HCT116 (cell line): ENCODE measurements at regions not wholly inside any gene's neighbourhood (a gene's known extent, or its start where the extent isn't known, plus 50 kb on each side); places are given as distances from the start of the nearest gene placed in this dataset.

Experiments
- ATAC-seq: fragments of 200-7000 bp; cut with Tn5 transposase; 2 replicates; pipeline ENCODE4 v1.9.1; 2020; ENCODE audit warnings: mild to moderate bottlenecking, moderate library complexity
- BruUV-seq: library from RNA; stranded (reverse); fragments of 400-500 nt; replicated peaks from 2 replicates; lab custom pipeline; 2021; lab: Mats Ljungman, UMichigan
- CTCF ChIA-PET: fragments of 300-600 bp; sonication (Branson Sonifier 250); formaldehyde crosslinking; loops from one replicate; lab custom pipeline; 2021; ENCODE audit warnings: antibody characterized with exemption; lab: Charles Lee
- POLR2A ChIA-PET: fragments of 300-600, 350-600 bp; sonication (Branson Sonifier 250); formaldehyde crosslinking; loops from one replicate; lab custom pipeline; 2021; ENCODE audit warnings: antibody characterized with exemption; lab: Charles Lee
- RAD21 ChIA-PET, 2 experiments: fragments of 300-600 bp; sonication (Branson Sonifier 250); formaldehyde crosslinking; loops; one replicate each; lab custom pipeline; 2023; ENCODE audit warnings: low total read pairs in 2 of 2; ENCODE audit not compliant: uncharacterized antibody in 2 of 2, unreplicated experiment in 2 of 2, low non-redundant PET in 1 of 2; lab: Charles Lee
- DNase-seq: peaks from one replicate; pipeline ENCODE4 v3.0.0-alpha.2; 2010; ENCODE audit warnings: low read depth, low spot score
- H2AFZ ChIP-seq: fragments of 200-600 bp; shearing (Covaris generic), sonication (generic); 2 replicates; pipeline ENCODE4 v1.6.1; 2017; ENCODE audit warnings: low read depth, mixed run types, mixed read lengths, antibody characterized with exemption, low read length; ENCODE audit not compliant: poor library complexity, severe bottlenecking
- H3K27ac ChIP-seq: 2 replicates; pipeline ENCODE4 v1.5.1; 2012; ENCODE audit warnings: low read depth, low read length
- H3K27me3 ChIP-seq: fragments of 200-600 bp; sonication (generic); 2 replicates; pipeline ENCODE4 v1.6.1; 2016; ENCODE audit warnings: mixed run types, low read length, mixed read lengths; ENCODE audit not compliant: insufficient read depth
- H3K36me3 ChIP-seq, 2 experiments: fragments of 200-500 bp in 1 of 2; fragments of 200-600 bp in 1 of 2; sonication (Bioruptor generic) in 1 of 2; sonication (generic) in 1 of 2; 2 replicates each; pipeline versions ENCODE4 v1.5.1 to v1.6.1; 2014 to 2016; ENCODE audit warnings: low read length in 2 of 2, inconsistent platforms in 1 of 2, mixed read lengths in 1 of 2, mixed run types in 1 of 2; ENCODE audit not compliant: insufficient read depth in 2 of 2, control insufficient read depth in 1 of 2
- H3K4me1 ChIP-seq, 2 experiments: fragments of 200-600 bp in 1 of 2; sonication (generic) in 1 of 2; 2 replicates each; pipeline versions ENCODE4 v1.5.1 to v1.6.1; 2012 to 2017; ENCODE audit warnings: low read length in 2 of 2, inconsistent platforms in 1 of 2, mild to moderate bottlenecking in 1 of 2, mixed read lengths in 1 of 2, mixed run types in 1 of 2, moderate library complexity in 1 of 2; ENCODE audit not compliant: insufficient read depth in 2 of 2, control insufficient read depth in 1 of 2
- H3K4me2 ChIP-seq: fragments of 200-600 bp; sonication (generic); 2 replicates; pipeline ENCODE4 v1.6.1; 2017; ENCODE audit warnings: mixed run types, low read length, mixed read lengths
- H3K4me3 ChIP-seq, 2 experiments: fragments of 200-600 bp in 1 of 2; sonication (generic) in 1 of 2; replicated peaks in 1 of 2; 2 replicates each; pipeline ENCODE4 v1.5.1; 2011 to 2016; ENCODE audit warnings: low read length in 2 of 2, control low read depth in 1 of 2, low read depth in 1 of 2, mild to moderate bottlenecking in 1 of 2, mixed read lengths in 1 of 2, mixed run types in 1 of 2
- H3K79me2 ChIP-seq: fragments of 200-600 bp; sonication (generic); 2 replicates; pipeline ENCODE4 v1.6.1; 2017; ENCODE audit warnings: mild to moderate bottlenecking, mixed run types, low read length, moderate library complexity, mixed read lengths; ENCODE audit not compliant: insufficient read depth
- H3K9ac ChIP-seq: fragments of 200-600 bp; sonication (generic); 2 replicates; pipeline ENCODE4 v1.6.1; 2016; ENCODE audit warnings: low read length, mixed read lengths
- H3K9me2 ChIP-seq: fragments of 200-600 bp; sonication (generic), shearing (Covaris generic); 2 replicates; pipeline ENCODE4 v1.6.1; 2017; ENCODE audit warnings: mixed run types, mild to moderate bottlenecking, moderate library complexity; ENCODE audit not compliant: insufficient read depth
- H3K9me3 ChIP-seq, 2 experiments: fragments of 200-500 bp in 1 of 2; fragments of 200-600 bp in 1 of 2; sonication (Bioruptor generic) in 1 of 2; sonication (generic) in 1 of 2; 2 replicates each; pipeline ENCODE4 v1.6.1; 2014 to 2017; ENCODE audit warnings: low read length in 2 of 2, mixed read lengths in 2 of 2, inconsistent platforms in 1 of 2, low read depth in 1 of 2, mild to moderate bottlenecking in 1 of 2, mixed run types in 1 of 2, moderate library complexity in 1 of 2; ENCODE audit not compliant: control insufficient read depth in 1 of 2, insufficient read depth in 1 of 2
- H4K20me1 ChIP-seq: fragments of 200-600 bp; sonication (generic), shearing (Covaris generic); 2 replicates; pipeline ENCODE4 v1.6.1; 2017; ENCODE audit warnings: mixed run types, mild to moderate bottlenecking, moderate library complexity; ENCODE audit not compliant: insufficient read depth
- CBX3 ChIP-seq: IDR thresholded peaks from 2 replicates; pipeline ENCODE4 v1.6.1; 2012; ENCODE audit warnings: low read depth
- EZH2 ChIP-seq: fragments of 200-600 bp; sonication (generic); IDR thresholded peaks from 2 replicates; pipeline ENCODE4 v1.6.1; 2017; ENCODE audit warnings: antibody characterized with exemption, mixed run types
- FOSL1 ChIP-seq: IDR thresholded peaks from 2 replicates; pipeline ENCODE4 v1.6.1; 2012; ENCODE audit warnings: low read depth
- JUND ChIP-seq: IDR thresholded peaks from 2 replicates; pipeline ENCODE4 v1.6.1; 2012
- POLR2A ChIP-seq: IDR thresholded peaks from 2 replicates; pipeline ENCODE4 v1.7.0; 2011; ENCODE audit warnings: borderline replicate concordance; ENCODE audit not compliant: insufficient read depth, insufficient read length; ENCODE audit errors: extremely low read depth
- POLR2AphosphoS5 ChIP-seq: IDR thresholded peaks from 2 replicates; pipeline ENCODE4 v1.6.1; 2011; ENCODE audit warnings: mild to moderate bottlenecking, low read depth, low read length, moderate library complexity
- RAD21 ChIP-seq: IDR thresholded peaks from 2 replicates; pipeline ENCODE4 v1.6.1; 2012; ENCODE audit warnings: low read depth, mild to moderate bottlenecking
- SIN3A ChIP-seq: IDR thresholded peaks from 2 replicates; pipeline ENCODE4 v1.6.1; 2012; ENCODE audit warnings: low read depth
- SRF ChIP-seq: IDR thresholded peaks from 2 replicates; pipeline ENCODE4 v1.6.1; 2012; ENCODE audit warnings: low read depth
- ZFX ChIP-seq: fragments of 450-650 bp; IDR thresholded peaks from 2 replicates; pipeline ENCODE4 v1.6.1; 2017
- ZNF274 ChIP-seq: fragments of 200-500 bp; sonication (Bioruptor generic); IDR thresholded peaks from 2 replicates; pipeline ENCODE4 v1.6.1; 2014; ENCODE audit warnings: mild to moderate bottlenecking, low read depth, low read length, inconsistent platforms
- intact Hi-C: fragments of 100-400 bp; cut with micrococcal nuclease; formaldehyde crosslinking; loops from 2 replicates; pipeline ENCODE4 v1.10.0; 2022
- TF ChIP-seq, protein P1 (sequence below): IDR thresholded peaks from 2 replicates; pipeline ENCODE4 v1.6.1; 2011; ENCODE audit warnings: mild to moderate bottlenecking, low read length, moderate library complexity; ENCODE audit not compliant: insufficient replicate concordance; ENCODE audit errors: extremely low read depth
- TF ChIP-seq, protein P2 (sequence below): IDR thresholded peaks from 2 replicates; pipeline ENCODE4 v1.6.1; 2012
- TF ChIP-seq, protein P3 (sequence below): IDR thresholded peaks from 2 replicates; pipeline ENCODE4 v1.6.1; 2012; ENCODE audit warnings: low read depth

DNA sequence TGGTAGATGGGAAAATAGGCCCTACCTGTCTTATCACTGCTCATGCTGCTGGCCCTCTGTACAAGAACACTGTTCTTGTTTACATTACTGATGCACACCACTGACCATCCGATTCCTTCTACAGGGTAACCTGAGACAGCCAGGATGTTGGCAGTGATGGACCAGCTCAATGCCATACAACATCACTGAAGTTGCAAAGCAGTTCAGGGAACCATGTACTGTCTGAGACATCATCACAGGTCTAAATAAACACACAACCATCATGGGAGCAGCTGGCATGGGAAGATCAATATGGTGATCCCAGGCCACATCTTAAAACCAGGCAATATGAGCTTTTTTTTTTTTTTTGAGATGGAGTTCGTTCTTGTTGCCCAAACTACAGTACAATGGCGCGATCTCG lies 59.0 kb downstream of the IARS1 start:
- ATAC-seq (no peak), DNase-seq (no peak)
- Histone ChIP-seq H3K4me1 (no peaks in the 10 kb centered on the region), H3K27me3 (no peaks in the 10 kb centered on the region), H3K9ac (no peak overlapping the region), H3K4me3 (no peak overlapping the region), H3K9me3 (no peaks in the 10 kb centered on the region), H3K79me2 (peaks cover 32% of the 10 kb centered on the region), H3K27ac (no peak overlapping the region), H3K4me2 (no peak overlapping the region), H3K36me3 (peaks cover 29 to 76% of the 10 kb centered on the region in 2 experiments), H2AFZ (no peak overlapping the region), H3K9me2 (no peaks in the 10 kb centered on the region), H4K20me1 (no peaks in the 10 kb centered on the region; the same call in none of the 2 replicates)
- intact Hi-C loops, result no loop called here
- ChIA-PET CTCF (interaction anchor here (1.0 kb wide), 1 partner anchor 97 kb away, joined by 3 read pairs; no protein-coding TSS in a partner anchor), POLR2A (no interaction called here), RAD21 (interaction anchor here in 1 of 2 experiments (0.7 kb wide), 1 partner anchor 94 kb away, joined by 3 read pairs; no protein-coding TSS in a partner anchor)
- TF ChIP-seq POLR2A (no peak), POLR2AphosphoS5 (peak; percentile 20; the same call in 1 of the 2 replicates)
- no TSS peak for BruUV-seq

DNA sequence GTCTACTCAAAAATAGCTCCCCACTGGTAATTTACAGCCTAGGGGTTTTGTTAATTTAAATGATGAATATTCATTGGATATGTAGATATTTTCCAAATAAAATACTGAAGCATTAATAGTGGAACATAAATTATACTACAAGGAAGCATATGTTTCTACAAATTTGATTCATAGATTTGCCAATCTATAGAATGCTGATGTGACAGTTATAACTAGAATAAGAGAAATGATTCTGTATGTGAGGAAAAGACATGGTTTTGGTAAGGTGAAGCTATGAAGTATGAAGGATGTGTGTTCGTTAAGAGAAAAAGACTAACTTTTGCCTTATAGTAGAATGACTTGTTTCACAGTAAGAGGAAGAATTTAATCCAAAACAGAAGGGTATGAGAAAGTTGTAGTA lies 61.3 kb downstream of the IARS1 start:
- H2AFZ ChIP-seq, result no peak overlapping the region
- ChIA-PET RAD21 (no interaction called here), CTCF (interaction anchor here (1.2 kb wide), 1 partner anchor 91 kb away, joined by 3 read pairs; no protein-coding TSS in a partner anchor), POLR2A (no interaction called here)
- H3K36me3 ChIP-seq, result peaks cover 27 to 60% of the 10 kb centered on the region in 2 experiments
- no peaks in the 10 kb centered on the region; the same call in none of the 2 replicates for H4K20me1 ChIP-seq
- no TSS peak for BruUV-seq
- no peaks in the 10 kb centered on the region for H3K4me1 ChIP-seq
- H3K79me2 ChIP-seq, result peaks cover 34% of the 10 kb centered on the region
- no peak overlapping the region for H3K9ac ChIP-seq
- ATAC-seq (no peak), DNase-seq (no peak)
- no peaks in the 10 kb centered on the region for H3K27me3 ChIP-seq
- H3K27ac ChIP-seq, result no peak overlapping the region
- intact Hi-C loops, result no loop called here
- H3K4me3 ChIP-seq, result no peak overlapping the region
- no peaks in the 10 kb centered on the region for H3K9me2 ChIP-seq
- no peak overlapping the region for H3K4me2 ChIP-seq
- no peaks in the 10 kb centered on the region for H3K9me3 ChIP-seq
- TF ChIP-seq SRF (no peak), ZNF274 (no peak), ZFX (no peak), JUND (no peak), SIN3A (no peak), POLR2AphosphoS5 (no peak), FOSL1 (no peak), CBX3 (no peak), POLR2A (no peak), RAD21 (no peak), EZH2 (no peak)
- TF ChIP-seq, protein P1, sequence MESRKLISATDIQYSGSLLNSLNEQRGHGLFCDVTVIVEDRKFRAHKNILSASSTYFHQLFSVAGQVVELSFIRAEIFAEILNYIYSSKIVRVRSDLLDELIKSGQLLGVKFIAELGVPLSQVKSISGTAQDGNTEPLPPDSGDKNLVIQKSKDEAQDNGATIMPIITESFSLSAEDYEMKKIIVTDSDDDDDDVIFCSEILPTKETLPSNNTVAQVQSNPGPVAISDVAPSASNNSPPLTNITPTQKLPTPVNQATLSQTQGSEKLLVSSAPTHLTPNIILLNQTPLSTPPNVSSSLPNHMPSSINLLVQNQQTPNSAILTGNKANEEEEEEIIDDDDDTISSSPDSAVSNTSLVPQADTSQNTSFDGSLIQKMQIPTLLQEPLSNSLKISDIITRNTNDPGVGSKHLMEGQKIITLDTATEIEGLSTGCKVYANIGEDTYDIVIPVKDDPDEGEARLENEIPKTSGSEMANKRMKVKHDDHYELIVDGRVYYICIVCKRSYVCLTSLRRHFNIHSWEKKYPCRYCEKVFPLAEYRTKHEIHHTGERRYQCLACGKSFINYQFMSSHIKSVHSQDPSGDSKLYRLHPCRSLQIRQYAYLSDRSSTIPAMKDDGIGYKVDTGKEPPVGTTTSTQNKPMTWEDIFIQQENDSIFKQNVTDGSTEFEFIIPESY, result no peak
- TF ChIP-seq, protein P2, sequence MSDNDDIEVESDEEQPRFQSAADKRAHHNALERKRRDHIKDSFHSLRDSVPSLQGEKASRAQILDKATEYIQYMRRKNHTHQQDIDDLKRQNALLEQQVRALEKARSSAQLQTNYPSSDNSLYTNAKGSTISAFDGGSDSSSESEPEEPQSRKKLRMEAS, result no peak
- TF ChIP-seq, protein P3, sequence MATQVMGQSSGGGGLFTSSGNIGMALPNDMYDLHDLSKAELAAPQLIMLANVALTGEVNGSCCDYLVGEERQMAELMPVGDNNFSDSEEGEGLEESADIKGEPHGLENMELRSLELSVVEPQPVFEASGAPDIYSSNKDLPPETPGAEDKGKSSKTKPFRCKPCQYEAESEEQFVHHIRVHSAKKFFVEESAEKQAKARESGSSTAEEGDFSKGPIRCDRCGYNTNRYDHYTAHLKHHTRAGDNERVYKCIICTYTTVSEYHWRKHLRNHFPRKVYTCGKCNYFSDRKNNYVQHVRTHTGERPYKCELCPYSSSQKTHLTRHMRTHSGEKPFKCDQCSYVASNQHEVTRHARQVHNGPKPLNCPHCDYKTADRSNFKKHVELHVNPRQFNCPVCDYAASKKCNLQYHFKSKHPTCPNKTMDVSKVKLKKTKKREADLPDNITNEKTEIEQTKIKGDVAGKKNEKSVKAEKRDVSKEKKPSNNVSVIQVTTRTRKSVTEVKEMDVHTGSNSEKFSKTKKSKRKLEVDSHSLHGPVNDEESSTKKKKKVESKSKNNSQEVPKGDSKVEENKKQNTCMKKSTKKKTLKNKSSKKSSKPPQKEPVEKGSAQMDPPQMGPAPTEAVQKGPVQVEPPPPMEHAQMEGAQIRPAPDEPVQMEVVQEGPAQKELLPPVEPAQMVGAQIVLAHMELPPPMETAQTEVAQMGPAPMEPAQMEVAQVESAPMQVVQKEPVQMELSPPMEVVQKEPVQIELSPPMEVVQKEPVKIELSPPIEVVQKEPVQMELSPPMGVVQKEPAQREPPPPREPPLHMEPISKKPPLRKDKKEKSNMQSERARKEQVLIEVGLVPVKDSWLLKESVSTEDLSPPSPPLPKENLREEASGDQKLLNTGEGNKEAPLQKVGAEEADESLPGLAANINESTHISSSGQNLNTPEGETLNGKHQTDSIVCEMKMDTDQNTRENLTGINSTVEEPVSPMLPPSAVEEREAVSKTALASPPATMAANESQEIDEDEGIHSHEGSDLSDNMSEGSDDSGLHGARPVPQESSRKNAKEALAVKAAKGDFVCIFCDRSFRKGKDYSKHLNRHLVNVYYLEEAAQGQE, result no peak
